Testis (tissue), 2 donors: ENCODE measurements at regions not wholly inside any gene's neighbourhood (a gene's known extent, or its start where the extent isn't known, plus 50 kb on each side); places are given as distances from the start of the nearest gene placed in this dataset.

Experiments
- CTCF ChIP-seq, 3 experiments: fragments of 450-650 bp in 2 of 3; fragments of 200-600 bp in 1 of 3; sonication (generic) in 1 of 3; IDR thresholded peaks; one replicate each; pipeline ENCODE4 v1.5.1; 2016 to 2019; ENCODE audit warnings: antibody characterized with exemption in 3 of 3, mild to moderate bottlenecking in 2 of 3, moderate library complexity in 1 of 3
- POLR2A ChIP-seq: fragments of 450-650 bp; IDR thresholded peaks from one replicate; pipeline ENCODE4 v1.6.1; 2017; ENCODE audit warnings: antibody characterized with exemption, mild to moderate bottlenecking, moderate library complexity

- TF ChIP-seq CTCF (IDR thresholded peaks at IDR 0.05), result no peak
- TF ChIP-seq POLR2A, result no peak
Measured at GRCh38 chr10:23528419-23528818, 89.5 kb downstream of the OTUD1 start.
